D721Med (cell line): ENCODE measurements at regions not wholly inside any gene's neighbourhood (a gene's known extent, or its start where the extent isn't known, plus 50 kb on each side); places are given as distances from the start of the nearest gene placed in this dataset.

Source experiments
- DNase-seq: peaks from one replicate; pipeline ENCODE4 v3.0.0; 2011; ENCODE audit warnings: low spot score; ENCODE audit not compliant: insufficient read length
- FAIRE-seq: peaks from 2 replicates; lab custom pipeline; 2011; peaks lifted over from hg19 to GRCh38; lab: Jason Lieb, UNC
- TF ChIP-seq, protein P1 (sequence below): IDR thresholded peaks from 2 replicates; pipeline ENCODE4 v1.5.1; 2012; ENCODE audit warnings: mild to moderate bottlenecking, control low read depth; ENCODE audit not compliant: insufficient read depth; ENCODE audit errors: missing control alignments

- DNase-seq (no peak), FAIRE-seq (no peak)
- TF ChIP-seq, protein P1, sequence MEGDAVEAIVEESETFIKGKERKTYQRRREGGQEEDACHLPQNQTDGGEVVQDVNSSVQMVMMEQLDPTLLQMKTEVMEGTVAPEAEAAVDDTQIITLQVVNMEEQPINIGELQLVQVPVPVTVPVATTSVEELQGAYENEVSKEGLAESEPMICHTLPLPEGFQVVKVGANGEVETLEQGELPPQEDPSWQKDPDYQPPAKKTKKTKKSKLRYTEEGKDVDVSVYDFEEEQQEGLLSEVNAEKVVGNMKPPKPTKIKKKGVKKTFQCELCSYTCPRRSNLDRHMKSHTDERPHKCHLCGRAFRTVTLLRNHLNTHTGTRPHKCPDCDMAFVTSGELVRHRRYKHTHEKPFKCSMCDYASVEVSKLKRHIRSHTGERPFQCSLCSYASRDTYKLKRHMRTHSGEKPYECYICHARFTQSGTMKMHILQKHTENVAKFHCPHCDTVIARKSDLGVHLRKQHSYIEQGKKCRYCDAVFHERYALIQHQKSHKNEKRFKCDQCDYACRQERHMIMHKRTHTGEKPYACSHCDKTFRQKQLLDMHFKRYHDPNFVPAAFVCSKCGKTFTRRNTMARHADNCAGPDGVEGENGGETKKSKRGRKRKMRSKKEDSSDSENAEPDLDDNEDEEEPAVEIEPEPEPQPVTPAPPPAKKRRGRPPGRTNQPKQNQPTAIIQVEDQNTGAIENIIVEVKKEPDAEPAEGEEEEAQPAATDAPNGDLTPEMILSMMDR = no peak
These were observed 328.4 kb downstream of the TPBG start for GRCh38 chr6:82691997-82692396.

DNA sequence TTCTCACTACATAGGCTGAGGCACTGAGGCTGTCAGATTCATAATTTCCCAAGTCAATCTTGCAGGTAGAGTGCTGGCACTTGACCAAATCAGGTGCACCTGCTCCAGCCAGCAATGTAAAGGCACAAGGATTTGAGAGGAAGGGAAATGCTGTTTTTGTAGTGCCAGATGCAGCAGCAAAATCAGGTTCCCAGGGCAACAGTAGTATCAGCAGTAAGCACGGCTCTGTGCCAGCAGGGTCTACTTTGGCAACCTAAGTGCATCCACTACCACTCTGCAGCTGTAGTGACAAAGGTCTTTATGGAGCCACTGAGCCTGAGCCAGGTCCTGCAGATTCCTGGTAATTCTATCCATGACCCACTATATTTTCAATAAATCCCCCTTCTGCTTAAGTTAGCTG is 329.5 kb downstream of the TPBG start:
- DNase-seq (no peak), FAIRE-seq (no peak)
- TF ChIP-seq, protein P1 = no peak

GRCh38 chr6:82701341-82701740 is 337.7 kb downstream of the TPBG start:
- FAIRE-seq (no peak), DNase-seq (no peak)
- TF ChIP-seq, protein P1 = no peak

GRCh38 chr6:82702574-82702973 is 339.0 kb downstream of the TPBG start:
- TF ChIP-seq, protein P1 = no peak
- DNase-seq (no peak), FAIRE-seq (no peak)

- TF ChIP-seq, protein P1 = no peak
- FAIRE-seq (no peak), DNase-seq (no peak)
These were observed 339.6 kb downstream of the TPBG start for GRCh38 chr6:82703230-82703629.

- no peak for FAIRE-seq
- TF ChIP-seq, protein P1 = no peak
- DNase-seq = no peak
These were observed 340.4 kb downstream of the TPBG start for GRCh38 chr6:82704045-82704444.

- no peak for FAIRE-seq
- DNase-seq = no peak
- TF ChIP-seq, protein P1 = no peak
These were observed 342.0 kb downstream of the TPBG start for GRCh38 chr6:82705579-82705978.
